Upper lobe of left lung (tissue), 6 donors: ENCODE measurements at regions not wholly inside any gene's neighbourhood (a gene's known extent, or its start where the extent isn't known, plus 50 kb on each side); places are given as distances from the start of the nearest gene placed in this dataset.

ENCODE experiments used
- ATAC-seq, 2 donors: fragments of 200-7000 bp; cut with Tn5 transposase; one replicate each; pipeline ENCODE4 v1.9.1; 2022; ENCODE audit warnings: mild to moderate bottlenecking in 2 of 2, moderate library complexity in 2 of 2; ENCODE audit not compliant: low FRiP score in 2 of 2
- DNase-seq, 2 donors: peaks; one replicate each; pipeline ENCODE4 v3.0.0-alpha.2; 2019 to 2020
- H3K27ac ChIP-seq, 4 donors: fragments of 200-600 bp; sonication (generic); one replicate each; pipeline ENCODE4 v1.5.1; 2016 to 2019
- H3K27me3 ChIP-seq, 4 donors: fragments of 200-600 bp; sonication (generic); one replicate each; pipeline ENCODE4 v1.5.1; 2017 to 2019
- H3K36me3 ChIP-seq, 4 donors: fragments of 200-600 bp; sonication (generic); one replicate each; pipeline ENCODE4 v1.5.1; 2016 to 2019
- H3K4me1 ChIP-seq, 4 donors: fragments of 200-600 bp; sonication (generic); one replicate each; pipeline ENCODE4 v1.5.1; 2018 to 2019
- H3K4me3 ChIP-seq, 4 donors: fragments of 200-600 bp; sonication (generic); one replicate each; pipeline ENCODE4 v1.5.1; 2017 to 2019; ENCODE audit warnings: mild to moderate bottlenecking in 2 of 4, moderate library complexity in 1 of 4
- H3K9me3 ChIP-seq, 4 donors: fragments of 200-600 bp; sonication (generic); one replicate each; pipeline ENCODE4 v1.5.1; 2018 to 2019
- CTCF ChIP-seq, 6 experiments: fragments of 450-650 bp in 4 of 6; fragments of 200-600 bp in 2 of 6; sonication (generic) in 2 of 6; IDR thresholded peaks; one replicate each; pipeline ENCODE4 v1.5.1; 2016 to 2019; ENCODE audit warnings: antibody characterized with exemption in 6 of 6
- EP300 ChIP-seq, 4 donors: sonication (generic); formaldehyde crosslinking; IDR thresholded peaks; one replicate each; pipeline ENCODE4 v1.5.1; 2017; ENCODE audit warnings: antibody characterized with exemption in 4 of 4, control low read depth in 2 of 4
- POLR2A ChIP-seq, 4 donors: fragments of 450-650 bp; IDR thresholded peaks; one replicate each; pipeline ENCODE4 v1.5.1; 2016 to 2017; ENCODE audit warnings: antibody characterized with exemption in 4 of 4, mild to moderate bottlenecking in 2 of 4
- POLR2AphosphoS5 ChIP-seq, 2 donors: sonication (generic); formaldehyde crosslinking; IDR thresholded peaks; one replicate each; pipeline ENCODE4 v1.5.1; 2017; ENCODE audit warnings: antibody characterized with exemption in 2 of 2
- WGBS, 2 donors: methylation state at CpG; one replicate each; pipeline ENCODE4 v1.1.5; 2017 to 2018; 5-methylcytosine and 5-hydroxymethylcytosine counted together
- small RNA-seq, 4 donors: library from RNA; depleted of rRNA; stranded (forward); fragments of <200 nt; gene quantifications; one replicate each; pipeline ENCODE3, GENCODE V24; 2016
- donor health status: DM: no; HTN: no; CAD: no; lungs with moderate emphysema.
- donor health status: DM: no; HTN: yes; CAD: no; lungs with severe emphysema.

GRCh38 chr5:88938488-88938887, 55.5 kb upstream of the MEF2C start:
- Histone ChIP-seq H3K4me1 (no peaks in the 10 kb centered on the region), H3K36me3 (no peaks in the 10 kb centered on the region), H3K27me3 (no peaks in the 10 kb centered on the region), H3K27ac (no peak overlapping the region), H3K9me3 (no peaks in the 10 kb centered on the region), H3K4me3 (no peak overlapping the region)
- ATAC-seq (no peak), DNase-seq (no peak)
- TF ChIP-seq CTCF (IDR thresholded peaks at IDR 0.05): no peak
- no peak for TF ChIP-seq POLR2A (IDR thresholded peaks at IDR 0.05)
- no peak for TF ChIP-seq EP300 (IDR thresholded peaks at IDR 0.05)
- no peak for TF ChIP-seq POLR2AphosphoS5 (IDR thresholded peaks at IDR 0.05)
- WGBS, 2 donors: 48 to 59% methylated on average over 3 of the region's 3 CpGs

- ATAC-seq (no peak), DNase-seq (no peak)
- Histone ChIP-seq H3K4me3 (no peak overlapping the region), H3K4me1 (no peaks in the 10 kb centered on the region), H3K9me3 (no peaks in the 10 kb centered on the region), H3K27me3 (no peaks in the 10 kb centered on the region), H3K36me3 (no peaks in the 10 kb centered on the region), H3K27ac (no peak overlapping the region)
- WGBS, 2 donors: 93 to 96% methylated on average over 5 of the region's 5 CpGs
- TF ChIP-seq EP300 (IDR thresholded peaks at IDR 0.05): no peak
Observed at GRCh38 chr5:88937406-88937805, 54.4 kb upstream of the MEF2C start.

GRCh38 chr5:88934439-88934838, 51.5 kb upstream of the MEF2C start:
- H3K36me3 ChIP-seq: no peaks in the 10 kb centered on the region
- no peak overlapping the region for H3K27ac ChIP-seq
- TF ChIP-seq POLR2A (IDR thresholded peaks at IDR 0.05) (no peak), POLR2AphosphoS5 (IDR thresholded peaks at IDR 0.05) (no peak)
- no peak overlapping the region for H3K4me3 ChIP-seq
- no peaks in the 10 kb centered on the region for H3K27me3 ChIP-seq
- no peaks in the 10 kb centered on the region for H3K9me3 ChIP-seq
- WGBS, 2 donors: 93 to 96% methylated on average over 3 of the region's 3 CpGs
- ATAC-seq (no peak), DNase-seq (no peak)
- no peaks in the 10 kb centered on the region for H3K4me1 ChIP-seq

Small RNA genes in the stretch of these regions (small RNA-seq; reads per million reads assigned to genes)
- 0 reads per million in 4 donors for gene MIR3660
